VCaP (cell line): ENCODE measurements at regions not wholly inside any gene's neighbourhood (a gene's known extent, or its start where the extent isn't known, plus 50 kb on each side); places are given as distances from the start of the nearest gene placed in this dataset.

Experiments used
- H3K27ac ChIP-seq: fragments of 450-650 bp; 2 replicates; pipeline ENCODE4 v1.5.1; 2017
- TF ChIP-seq, protein P1 (sequence below): fragments of 450-650 bp; conservative IDR thresholded peaks from 2 replicates; pipeline ENCODE4 v1.5.1; 2017; ENCODE audit warnings: mild to moderate bottlenecking, moderate library complexity

DNA sequence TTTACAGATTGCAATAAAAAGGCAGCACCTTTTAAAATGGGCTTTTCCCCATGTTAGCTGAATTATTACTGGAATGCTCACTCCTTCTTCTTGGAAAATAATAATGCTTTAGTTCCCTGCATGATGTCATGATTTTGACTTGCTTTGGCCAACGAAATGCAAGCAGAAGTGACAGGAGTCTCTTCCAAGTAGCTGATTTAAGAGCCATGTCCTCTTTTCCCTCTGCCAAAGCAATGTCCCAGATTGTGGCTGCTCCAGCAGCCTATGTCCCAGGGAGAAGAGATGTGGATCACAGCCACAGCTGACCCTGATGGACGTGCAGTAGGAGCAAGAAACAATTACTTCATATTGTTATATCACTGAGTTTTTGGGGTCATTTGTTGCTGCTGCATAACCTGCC is 246.6 kb downstream of the HAPSTR1 start:
- TF ChIP-seq, protein P1, sequence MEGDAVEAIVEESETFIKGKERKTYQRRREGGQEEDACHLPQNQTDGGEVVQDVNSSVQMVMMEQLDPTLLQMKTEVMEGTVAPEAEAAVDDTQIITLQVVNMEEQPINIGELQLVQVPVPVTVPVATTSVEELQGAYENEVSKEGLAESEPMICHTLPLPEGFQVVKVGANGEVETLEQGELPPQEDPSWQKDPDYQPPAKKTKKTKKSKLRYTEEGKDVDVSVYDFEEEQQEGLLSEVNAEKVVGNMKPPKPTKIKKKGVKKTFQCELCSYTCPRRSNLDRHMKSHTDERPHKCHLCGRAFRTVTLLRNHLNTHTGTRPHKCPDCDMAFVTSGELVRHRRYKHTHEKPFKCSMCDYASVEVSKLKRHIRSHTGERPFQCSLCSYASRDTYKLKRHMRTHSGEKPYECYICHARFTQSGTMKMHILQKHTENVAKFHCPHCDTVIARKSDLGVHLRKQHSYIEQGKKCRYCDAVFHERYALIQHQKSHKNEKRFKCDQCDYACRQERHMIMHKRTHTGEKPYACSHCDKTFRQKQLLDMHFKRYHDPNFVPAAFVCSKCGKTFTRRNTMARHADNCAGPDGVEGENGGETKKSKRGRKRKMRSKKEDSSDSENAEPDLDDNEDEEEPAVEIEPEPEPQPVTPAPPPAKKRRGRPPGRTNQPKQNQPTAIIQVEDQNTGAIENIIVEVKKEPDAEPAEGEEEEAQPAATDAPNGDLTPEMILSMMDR: no peak
- no peak overlapping the region for H3K27ac ChIP-seq

DNA sequence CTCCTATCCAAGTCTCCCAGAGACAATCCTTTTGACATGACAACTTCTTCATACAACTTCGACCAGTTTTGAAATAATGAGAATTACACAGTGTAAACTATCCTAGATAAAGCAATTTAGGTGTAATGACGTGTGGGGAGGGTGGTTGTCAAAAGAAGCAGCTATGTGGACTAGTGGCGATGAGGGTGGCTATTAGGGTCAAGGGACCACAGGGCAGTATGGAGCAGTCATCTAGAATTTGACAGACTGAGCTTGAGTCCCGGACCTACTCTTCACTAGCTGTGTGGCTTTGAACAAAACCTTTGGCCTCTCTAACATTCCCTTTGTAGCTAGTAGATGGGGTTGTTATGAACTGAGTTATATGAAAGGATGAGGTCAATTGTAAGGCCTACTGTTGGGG is 247.1 kb downstream of the HAPSTR1 start:
- TF ChIP-seq, protein P1: no peak

DNA sequence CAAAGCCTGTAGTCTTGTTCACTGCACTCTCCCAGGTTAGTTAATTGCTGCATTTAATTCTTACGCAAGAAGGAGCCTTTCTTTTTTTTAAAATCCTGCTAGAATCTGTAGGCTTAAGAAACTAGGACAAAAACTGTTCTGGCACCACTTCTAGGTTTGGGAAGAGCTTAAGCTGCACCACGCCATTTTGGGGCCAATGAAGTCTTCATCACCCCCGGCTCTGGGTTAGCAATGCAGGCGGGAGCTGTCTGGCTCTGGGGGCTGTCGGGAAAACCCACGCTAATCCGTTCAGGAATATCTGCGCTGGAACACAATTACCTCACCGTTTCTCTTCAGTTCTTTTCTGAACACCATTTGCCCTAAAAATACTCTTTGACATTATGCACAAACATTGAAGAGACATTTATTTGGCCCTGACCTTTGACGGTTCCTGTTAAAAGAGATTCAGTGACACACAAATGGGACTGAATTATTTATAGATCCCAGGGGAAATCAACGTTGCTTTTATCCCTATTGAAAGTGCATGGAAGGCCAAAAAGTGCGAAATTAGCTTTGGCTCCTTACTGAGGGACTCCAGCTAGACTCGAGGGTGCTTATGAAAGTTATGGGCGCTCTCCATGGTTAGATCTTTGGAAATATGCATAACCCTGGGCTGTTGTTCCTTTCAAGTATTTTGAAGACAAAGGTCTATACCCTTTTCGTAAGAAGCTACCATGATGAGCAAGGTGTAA is 249.2 kb downstream of the HAPSTR1 start:
- H3K27ac ChIP-seq: no peak overlapping the region
- TF ChIP-seq, protein P1: no peak

More for the DNA sequence above, 247.1 kb downstream of the HAPSTR1 start:
- no peak overlapping the region for H3K27ac ChIP-seq

- TF ChIP-seq, protein P1: no peak
- no peak overlapping the region for H3K27ac ChIP-seq
Measured at GRCh38 chr16:9343276-9343675, 251.8 kb downstream of the HAPSTR1 start.

DNA sequence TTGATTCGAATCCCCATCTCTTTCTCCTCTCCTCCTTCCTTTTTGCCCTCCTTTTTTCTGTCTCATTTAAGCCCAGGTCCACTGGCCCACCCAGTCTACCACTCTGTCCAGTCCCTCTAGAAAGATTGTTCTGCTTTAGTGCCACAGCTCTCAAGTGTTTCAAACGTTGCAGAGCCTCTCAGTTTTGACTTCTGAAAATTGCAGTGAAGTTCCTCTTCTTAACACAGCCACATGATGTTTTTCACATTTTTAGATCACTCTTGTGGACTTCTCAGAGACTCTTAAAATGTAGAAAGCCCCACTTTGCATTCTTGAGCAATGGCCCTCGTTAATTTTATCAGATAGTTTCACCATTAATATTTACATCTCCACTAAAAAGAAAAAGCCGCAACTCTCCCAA is 253.1 kb downstream of the HAPSTR1 start:
- H3K27ac ChIP-seq: no peak overlapping the region
- TF ChIP-seq, protein P1: no peak

- H3K27ac ChIP-seq: no peak overlapping the region
- TF ChIP-seq, protein P1: no peak
Measured at GRCh38 chr16:9345046-9345445, 253.6 kb downstream of the HAPSTR1 start.

- no peak overlapping the region for H3K27ac ChIP-seq
- TF ChIP-seq, protein P1: no peak
Measured at GRCh38 chr16:9345880-9346279, 254.4 kb downstream of the HAPSTR1 start.
